HG02938 (cell line): ENCODE measurements at regions not wholly inside any gene's neighbourhood (a gene's known extent, or its start where the extent isn't known, plus 50 kb on each side); places are given as distances from the start of the nearest gene placed in this dataset.
A peak's percentile ranks its signal among the peaks of the same experiment; 100 is the strongest.
"Not testable (repeated sequence)": the region's sequence is repeated elsewhere in the genome, so short reads cannot be mapped to it uniquely, and the experiment has no call there.

Experiments
- ATAC-seq: cut with Tn5 transposase; IDR thresholded peaks from one replicate; pipeline ENCODE4 v1.9.1; 2021; ENCODE audit warnings: mild to moderate bottlenecking, moderate library complexity; ENCODE audit not compliant: unreplicated experiment

- not testable (repeated sequence) for ATAC-seq
These were observed 856.5 kb downstream of the KCNJ18 start for GRCh38 chr17:22548873-22549272.

- ATAC-seq, result not testable (repeated sequence)
These were observed 859.5 kb downstream of the KCNJ18 start for GRCh38 chr17:22551695-22552415.

- ATAC-seq, result no peak
These were observed 877.3 kb downstream of the KCNJ18 start for GRCh38 chr17:22569459-22570143.

GRCh38 chr17:22570144-22570845, 878.0 kb downstream of the KCNJ18 start:
- ATAC-seq, result no peak

GRCh38 chr17:22599322-22599721, 907.0 kb downstream of the KCNJ18 start:
- ATAC-seq, result no peak

- peak; percentile 51 for ATAC-seq
These were observed 908.4 kb downstream of the KCNJ18 start for GRCh38 chr17:22600644-22601298.
